HG02623 (cell line): ENCODE measurements at regions not wholly inside any gene's neighbourhood (a gene's known extent, or its start where the extent isn't known, plus 50 kb on each side); places are given as distances from the start of the nearest gene placed in this dataset.
A peak's percentile ranks its signal among the peaks of the same experiment; 100 is the strongest.
"Not testable (repeated sequence)": the region's sequence is repeated elsewhere in the genome, so short reads cannot be mapped to it uniquely, and the experiment has no call there.

ENCODE experiments used
- ATAC-seq: cut with Tn5 transposase; IDR thresholded peaks from one replicate; pipeline ENCODE4 v1.9.1; 2021; ENCODE audit warnings: moderate library complexity; ENCODE audit not compliant: unreplicated experiment

DNA sequence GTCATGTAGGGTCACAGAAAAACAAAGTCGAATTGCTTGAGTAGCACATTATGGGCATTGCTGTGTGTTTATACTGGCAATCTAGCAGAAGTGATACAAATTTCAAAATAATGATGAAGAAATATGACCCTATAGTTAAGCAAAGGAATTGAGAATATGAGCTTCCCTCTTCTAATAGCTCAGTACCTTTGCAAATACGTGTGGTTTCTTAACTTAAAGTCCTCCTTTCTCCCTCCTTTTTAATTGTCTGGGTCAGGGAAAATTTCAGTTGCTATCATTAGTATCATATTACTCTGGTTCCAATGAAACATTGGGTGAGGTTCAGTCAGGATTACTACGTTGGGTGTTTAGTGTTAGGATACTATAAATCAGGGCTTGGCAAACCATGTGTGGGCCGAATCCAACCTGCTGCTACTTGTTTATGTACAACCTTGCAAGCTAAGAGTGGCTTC, 166.8 kb upstream of the CARMIL1 start:
- ATAC-seq = no peak

DNA sequence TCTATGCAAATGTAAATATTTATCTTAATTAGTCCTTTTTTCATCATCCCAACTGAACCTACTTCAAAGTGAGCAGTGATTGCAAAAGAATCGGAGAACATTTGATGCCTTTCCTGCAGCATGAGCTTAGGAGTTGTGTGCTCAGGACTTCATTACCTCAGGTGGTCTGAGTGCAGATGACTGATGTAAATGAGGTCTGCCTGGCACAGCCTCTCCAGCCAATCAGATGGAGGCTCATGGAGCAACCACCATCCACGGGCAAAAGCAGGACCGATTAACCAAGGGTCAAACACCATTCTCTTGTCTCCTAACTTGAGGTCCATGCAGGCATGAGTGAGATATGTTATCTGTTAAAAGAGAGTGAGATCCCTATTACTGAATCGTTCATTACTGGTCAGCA, 165.7 kb upstream of the CARMIL1 start:
- no peak for ATAC-seq

DNA sequence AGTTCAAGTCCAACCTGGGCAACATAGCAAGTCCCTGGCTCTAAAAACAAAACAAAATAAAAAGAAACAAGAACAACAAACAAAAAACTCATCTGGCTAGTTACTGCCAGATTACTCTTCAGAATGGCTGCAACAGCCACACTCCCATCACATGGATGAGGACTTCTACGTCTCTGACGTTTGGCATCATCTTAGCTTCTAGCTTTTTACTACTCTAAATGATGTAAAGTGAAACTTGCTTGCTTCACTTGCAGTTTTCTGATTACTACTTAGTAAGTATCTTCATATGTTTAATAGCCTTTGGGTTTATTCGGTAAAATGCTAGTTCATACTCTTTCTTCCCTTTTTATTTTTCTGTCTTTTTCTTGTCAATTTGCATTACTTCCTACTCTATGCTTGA, 161.1 kb upstream of the CARMIL1 start:
- no peak for ATAC-seq

DNA sequence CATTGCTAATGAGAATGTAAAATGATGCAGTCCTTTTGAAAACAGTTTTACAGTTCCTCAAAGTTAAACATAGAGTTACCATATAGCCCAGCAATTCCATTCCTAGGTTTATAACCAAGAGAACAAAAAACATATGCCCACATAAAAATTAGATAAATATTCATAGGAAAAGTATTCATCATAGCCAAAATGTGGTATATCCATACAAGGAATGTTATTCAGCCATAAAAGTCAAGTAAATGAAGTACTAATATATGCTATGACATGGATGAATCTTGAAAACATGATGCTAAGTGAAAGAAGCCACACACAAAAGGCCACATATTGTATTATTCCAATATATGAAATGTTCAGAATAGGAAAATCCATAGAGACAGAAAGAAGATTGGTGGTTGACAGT, 158.0 kb upstream of the CARMIL1 start:
- ATAC-seq = no peak

DNA sequence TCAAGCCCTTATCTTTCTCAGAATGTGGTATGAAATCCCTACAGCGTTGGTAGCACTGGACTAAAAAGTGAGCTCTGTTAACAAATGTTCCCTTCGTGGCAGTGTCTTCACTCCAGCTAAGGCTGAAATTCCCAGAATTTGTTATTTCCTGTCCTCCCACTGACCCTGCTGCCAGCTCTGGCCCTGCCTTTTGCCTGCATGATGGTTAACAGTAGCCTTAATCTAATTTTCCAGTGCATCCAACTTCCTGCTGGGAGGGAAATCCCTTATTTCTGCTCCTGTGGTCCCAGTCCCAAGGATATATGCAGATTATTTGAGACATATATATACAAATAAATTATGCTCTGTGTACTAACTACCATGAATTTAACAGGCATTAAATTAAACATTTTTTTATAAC, 157.2 kb upstream of the CARMIL1 start:
- no peak for ATAC-seq

DNA sequence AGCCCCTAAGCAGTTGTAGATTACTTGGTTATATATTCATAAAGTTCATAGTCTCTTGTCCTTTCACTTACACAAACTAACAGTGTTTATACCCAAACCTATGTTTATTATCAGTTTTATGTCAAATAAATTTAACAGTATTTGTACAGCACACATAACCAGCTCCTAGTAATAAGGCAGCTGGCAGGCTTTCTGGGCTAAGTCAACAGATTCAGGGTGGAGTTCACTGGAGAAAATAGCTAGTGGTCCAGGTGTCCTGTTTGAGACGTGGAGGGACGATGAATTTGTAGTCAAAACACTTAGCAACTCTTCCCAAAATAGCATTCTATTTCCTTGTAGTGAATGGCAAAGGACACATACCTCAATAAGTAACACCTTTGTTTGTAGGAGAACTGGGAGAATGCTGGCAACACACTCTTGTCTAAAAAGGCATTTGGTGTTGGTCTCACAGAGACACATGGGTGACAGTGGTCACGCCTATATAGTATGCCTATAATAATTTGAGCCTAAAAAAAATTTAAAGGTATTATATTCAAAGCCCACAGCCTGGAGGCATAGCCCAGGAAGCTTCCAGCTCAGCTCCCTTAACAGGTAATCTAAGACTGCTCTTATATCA, 156.4 kb upstream of the CARMIL1 start:
- no peak for ATAC-seq

DNA sequence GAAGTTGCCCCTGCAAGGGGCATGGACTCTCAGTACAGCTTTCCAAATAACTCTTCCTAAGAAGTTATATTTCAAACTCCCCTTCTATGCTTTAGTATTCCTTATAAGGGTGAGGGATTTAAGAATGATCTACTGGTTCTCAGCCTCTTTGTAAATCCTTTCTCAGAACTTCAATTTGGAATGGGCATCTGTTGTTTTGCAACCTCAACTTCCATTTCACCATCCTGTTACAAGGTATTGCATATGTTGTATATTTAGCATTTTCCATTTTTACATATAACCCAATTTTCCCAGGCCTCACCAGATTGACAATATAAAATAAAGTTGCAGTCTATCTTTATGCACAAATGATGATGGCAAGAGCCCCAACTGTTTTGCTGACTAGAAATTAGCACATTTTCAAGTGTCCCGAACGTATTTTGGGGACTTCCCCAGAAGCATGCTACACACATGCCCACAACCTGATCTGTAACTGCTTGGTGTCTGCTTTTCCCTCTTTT, 154.9 kb upstream of the CARMIL1 start:
- no peak for ATAC-seq

DNA sequence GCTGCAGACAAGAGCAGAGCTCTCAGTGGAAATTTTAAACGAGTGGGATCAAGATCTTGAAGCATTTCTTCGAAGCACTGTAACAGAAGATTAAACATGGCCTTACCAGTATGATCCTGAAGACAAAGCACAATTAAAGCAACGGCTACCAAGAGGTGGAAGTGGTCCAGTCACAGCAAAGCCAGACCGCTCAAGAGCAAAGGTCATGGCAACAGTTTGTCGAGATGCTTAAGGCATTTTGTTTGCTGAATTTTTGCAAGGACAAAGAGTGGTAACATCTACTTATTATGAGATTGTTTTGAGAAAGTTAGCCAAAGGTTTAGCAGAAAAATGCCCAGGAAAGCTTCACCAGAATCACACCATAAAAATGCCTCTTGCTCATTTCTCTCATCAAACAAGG, 153.4 kb upstream of the CARMIL1 start:
- no peak for ATAC-seq

DNA sequence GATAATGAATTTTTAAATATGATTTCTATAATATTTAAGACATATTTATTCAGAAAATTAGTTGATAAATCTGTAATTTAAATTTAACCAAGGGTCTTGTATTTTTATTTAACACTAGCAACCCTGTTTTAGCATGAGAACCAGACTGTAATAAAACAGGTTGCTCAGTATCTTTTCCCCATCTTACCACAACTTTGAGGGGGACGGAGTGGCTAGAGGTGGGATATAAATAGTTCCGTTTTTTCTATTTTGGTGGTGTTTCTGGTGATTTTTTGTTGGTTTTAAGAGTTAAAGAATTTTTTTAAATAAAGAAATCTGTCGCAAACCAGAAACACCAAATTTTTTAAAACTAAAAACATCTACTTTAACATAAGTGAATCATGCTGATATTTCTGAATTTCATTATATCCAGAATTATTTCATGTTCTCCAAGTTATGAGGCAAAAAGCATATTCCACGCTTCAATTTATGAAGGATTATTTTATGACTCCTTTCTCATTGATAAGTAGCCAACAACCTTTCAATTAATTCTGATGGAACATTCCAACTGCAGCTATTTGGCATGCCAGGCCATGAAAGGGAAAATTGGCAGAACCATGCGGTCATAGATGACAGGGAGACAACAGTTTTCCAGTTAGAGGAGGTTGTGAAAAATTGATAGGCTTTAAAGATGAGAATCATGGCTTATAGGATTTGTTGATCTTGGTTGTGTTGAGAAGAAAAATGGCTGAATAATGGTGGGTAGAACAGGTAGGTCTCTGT, 151.9 kb upstream of the CARMIL1 start:
- no peak for ATAC-seq

DNA sequence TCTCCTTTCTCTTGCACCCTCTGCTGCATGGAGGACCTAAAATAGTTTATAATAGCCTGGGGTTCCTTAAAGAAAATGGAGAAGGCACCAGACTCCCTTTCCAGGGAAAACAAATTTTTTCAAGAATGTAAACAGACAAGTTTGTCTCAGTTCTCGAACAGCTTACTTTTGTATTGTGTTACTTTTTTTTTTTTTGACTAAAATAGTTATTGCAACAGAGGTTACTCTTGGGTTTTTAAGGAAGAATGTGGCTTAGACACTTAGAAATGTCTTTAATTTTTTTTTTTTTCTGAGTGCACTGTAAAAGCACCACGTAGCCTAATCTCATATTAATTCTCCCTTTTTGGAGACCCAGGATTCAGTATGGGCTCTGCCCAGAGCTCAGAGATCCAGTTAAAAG, 148.7 kb upstream of the CARMIL1 start:
- no peak for ATAC-seq

DNA sequence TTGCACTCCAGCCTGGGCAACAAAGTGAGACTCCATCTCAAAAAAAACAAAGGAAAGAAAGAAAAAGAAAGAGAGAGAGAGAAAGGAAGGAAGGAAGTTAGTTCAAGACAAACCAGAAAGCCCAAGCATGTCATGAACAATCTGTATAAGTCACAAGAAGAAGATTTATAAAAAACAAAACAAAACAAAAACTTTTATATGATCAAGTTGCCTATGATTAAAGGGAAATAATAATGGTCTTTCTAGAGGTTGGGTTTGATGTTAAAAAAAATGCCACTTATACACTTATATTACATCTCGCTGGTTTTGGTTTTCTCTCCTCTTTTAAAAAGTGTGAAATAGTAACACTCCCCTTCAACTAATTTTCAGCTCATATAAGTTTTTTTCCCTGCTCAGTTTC, 146.2 kb upstream of the CARMIL1 start:
- ATAC-seq = no peak

DNA sequence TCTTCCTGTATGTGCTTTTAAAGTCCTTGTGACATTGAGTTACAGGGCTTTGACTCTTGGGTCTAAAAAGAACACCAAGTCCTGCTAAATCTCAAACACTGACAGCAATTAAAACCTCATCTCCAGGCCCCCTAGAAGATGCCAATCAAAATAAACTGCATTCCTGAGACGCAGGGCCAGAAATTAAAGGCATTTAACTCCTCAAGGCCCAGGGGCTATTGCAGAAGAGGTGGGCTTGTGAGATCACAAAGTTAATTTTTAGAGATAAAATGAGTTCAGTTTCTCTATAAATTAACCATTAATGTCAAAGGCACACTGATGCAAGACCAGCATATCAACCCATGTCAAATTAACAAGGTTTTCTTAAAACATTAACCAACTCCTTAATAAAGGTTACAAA, 145.6 kb upstream of the CARMIL1 start:
- ATAC-seq = no peak

DNA sequence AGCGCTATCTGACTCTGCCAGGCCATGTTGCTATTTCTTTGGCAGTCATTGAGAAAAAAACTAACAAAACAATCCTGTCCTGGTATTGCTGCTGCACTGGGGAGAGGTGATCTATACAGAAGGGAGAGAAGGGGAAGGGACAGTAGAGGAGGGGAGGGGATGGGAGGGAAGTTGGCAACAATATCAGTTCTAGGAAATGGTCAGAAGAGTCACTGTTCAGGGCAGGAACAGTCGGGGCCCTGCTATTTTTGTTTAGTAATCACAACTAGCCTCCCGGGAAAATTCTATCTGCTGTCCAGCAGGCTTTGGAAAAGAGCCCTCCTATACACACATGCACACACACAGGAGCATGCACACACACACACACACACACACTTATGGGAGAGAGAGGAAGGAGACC, 142.3 kb upstream of the CARMIL1 start:
- ATAC-seq = no peak

DNA sequence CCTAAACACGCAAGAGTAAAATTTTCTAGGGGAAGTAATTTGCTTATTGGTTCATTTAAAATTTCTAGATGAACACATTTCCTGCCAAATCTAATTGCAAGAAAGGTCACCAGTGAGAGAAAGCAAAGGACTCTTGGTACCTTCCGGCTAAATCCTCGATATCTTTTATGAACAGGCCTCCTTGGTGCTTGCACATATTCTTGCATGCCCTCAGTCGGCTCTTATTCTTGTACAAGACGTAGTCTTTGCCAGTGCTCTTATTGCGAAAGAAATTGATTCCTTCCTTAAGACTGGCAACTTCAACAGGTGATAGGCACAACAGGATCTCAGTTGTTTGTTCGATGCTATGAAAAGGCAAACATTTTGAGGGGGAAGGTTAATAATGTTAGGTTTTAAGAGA, 141.7 kb upstream of the CARMIL1 start:
- no peak for ATAC-seq

DNA sequence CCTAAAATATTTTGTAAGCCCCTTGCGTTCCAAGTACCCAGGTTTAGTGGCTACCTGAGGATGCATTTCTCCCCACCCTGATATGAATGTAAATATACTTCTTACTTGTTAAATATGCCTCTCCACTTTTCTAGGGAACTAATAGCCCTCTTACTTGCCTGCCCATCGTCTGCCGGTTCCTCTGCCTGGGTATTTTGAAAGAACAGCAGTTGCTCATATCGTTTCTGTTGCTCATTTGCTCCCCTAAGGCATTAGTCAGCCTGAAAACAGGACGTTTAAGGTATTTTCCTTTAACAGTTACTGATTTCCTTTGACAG, 141.3 kb upstream of the CARMIL1 start:
- ATAC-seq = no peak

DNA sequence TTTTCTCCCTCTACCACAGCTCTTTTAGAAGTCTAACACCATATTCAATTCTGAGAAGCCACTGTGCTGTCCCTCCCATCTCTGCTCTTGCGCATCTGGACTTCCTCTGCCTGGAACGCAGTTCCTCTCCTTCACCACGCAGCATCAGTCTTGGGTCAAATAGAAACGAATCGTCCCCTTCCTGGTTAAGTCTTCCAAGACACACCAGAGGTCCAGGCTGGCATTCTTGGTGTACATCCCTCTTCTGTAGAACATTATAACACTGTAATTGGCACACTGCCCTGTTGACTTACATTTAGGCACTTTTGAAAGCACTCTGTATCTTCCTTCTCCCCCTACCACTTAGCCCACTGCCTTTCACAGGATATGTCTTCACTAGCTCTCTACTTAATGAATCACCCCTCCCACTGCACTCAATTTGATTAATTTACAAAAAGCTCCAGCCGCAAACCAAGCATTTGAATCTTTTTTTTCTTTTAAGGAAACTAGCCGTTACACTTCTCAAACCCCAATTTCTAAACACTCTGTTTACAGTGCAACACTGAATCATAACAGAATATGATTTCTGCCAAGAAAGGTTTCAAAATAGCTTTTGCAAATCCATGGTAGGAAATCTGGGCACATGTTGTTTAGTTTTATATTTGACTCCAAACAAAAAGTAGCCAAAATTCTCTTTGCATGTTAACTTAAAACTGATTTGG, 140.8 kb upstream of the CARMIL1 start:
- ATAC-seq = peak; percentile 89

DNA sequence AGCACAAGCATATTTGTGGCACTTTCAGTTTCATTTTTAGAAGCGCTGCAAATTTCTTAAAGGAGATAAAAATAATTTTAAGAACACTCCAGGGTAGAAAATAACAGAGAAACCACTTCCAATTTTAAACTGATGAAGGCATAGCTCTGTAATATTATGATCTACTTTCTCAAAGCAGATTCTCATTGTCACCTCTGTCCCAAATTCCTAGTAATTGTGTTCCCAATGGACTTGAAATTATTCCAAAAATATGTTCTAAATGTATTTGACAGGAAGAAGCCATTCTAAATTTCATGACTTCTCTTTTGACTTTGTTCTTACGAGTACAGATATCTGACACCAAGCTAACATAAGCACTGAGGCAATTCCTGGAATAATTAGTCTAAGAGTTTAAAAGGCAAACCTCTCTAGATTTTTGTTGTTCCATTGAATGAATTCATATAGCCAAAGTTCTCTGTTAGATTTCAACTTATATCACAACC, 140.2 kb upstream of the CARMIL1 start:
- no peak for ATAC-seq

DNA sequence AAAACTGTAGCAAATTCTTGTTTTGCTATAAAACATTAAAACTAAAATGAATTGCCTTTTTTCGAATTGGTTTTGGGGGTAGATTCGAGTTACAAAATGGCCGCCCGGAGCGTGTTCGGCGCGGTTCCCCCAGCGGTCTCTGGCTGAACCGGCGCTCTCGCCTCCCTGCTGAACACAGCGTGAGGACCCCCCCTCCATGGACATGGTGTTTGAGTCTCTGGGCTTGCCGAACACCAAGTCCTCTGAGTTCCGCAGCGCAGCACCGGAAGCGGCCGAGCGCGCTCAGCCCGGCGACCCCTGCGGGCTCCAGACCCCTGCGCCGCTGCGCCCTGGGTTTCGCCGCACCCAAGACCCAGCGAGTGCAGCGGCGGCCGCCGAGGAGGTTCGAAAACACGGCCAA, 139.6 kb upstream of the CARMIL1 start:
- not testable (repeated sequence) for ATAC-seq

DNA sequence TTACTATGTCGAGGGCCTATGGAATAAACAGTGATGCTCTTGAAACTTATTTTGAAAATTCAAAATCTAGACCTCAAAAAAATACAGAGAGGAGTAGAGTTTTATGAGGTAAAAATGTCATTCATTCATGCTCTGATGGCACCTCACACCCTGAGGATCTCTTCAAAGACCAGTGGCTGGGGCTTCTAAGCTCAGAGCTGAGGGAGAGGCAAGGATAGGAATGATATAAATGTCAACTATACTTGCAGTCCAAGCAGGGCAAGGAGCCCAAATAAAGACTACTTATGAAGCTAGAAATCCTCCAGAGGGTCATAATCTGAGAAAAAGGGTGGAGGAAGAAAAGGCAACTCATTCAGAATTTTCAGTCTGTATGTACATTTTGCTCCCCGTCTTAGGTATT, 136.7 kb upstream of the CARMIL1 start:
- no peak for ATAC-seq

DNA sequence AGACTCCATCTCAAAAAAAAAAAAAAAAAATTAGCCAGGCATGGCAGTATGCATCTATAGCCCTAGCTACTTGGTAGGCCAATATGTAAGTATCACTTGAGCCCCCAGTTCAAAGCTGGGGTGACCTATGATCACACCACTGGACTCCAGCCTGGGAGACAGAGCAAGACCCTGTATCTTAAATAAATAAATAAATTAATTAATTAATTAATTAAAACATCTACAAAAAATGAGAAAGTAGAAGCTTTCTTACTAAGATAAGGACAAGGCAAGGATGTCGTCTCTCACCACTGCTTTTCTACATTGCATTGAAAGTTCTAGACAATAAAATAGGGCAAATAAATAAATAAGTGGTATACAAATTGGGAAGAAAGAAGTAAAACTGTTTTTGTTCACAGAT, 134.3 kb upstream of the CARMIL1 start:
- ATAC-seq = no peak

DNA sequence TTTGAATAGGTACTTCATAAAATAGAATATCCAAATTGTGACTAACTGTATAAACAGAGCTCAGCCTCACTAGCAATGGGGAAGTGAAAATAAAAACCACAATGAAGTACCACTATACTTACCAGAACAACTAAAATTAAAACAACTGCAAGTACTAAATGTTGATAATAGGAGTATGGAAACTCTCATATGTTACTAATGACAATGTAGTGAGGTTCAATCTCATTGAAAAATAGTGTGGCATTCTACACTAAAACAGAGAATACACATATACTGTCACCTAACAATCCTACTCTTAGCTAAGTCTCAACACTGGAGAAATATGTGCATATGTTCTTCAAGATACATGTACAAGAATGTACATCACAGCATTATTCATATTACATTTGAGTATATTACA, 132.0 kb upstream of the CARMIL1 start:
- peak; percentile 98 for ATAC-seq

DNA sequence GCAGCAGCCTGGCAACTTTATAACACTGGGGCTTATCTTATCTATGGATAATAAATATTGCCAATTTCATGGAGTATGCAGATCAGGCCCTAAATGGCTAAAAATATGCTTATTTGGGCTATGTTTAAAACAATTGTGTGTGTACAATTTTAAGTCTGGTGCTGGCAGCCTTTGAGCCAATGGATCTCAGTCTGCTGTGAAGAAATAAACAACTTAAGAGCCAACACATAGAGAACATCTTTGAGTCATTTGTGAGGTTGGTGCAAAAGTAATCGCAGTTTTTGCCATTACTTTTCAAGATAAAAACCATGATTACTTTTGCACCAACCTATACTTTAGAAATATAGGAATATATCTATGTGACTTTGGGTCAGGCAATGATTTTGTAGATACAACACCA, 129.1 kb upstream of the CARMIL1 start:
- ATAC-seq = no peak
